ENCODE measurements at regions not wholly inside any gene's neighbourhood (a gene's known extent, or its start where the extent isn't known, plus 50 kb on each side); places are given as distances from the start of the nearest gene placed in this dataset.

- intact Hi-C loops (cut with micrococcal nuclease), result loop anchor here (2.0 kb wide), 2 partner anchors 60 to 182 kb away; no protein-coding TSS in a partner anchor
- Histone ChIP-seq H3K27ac (ENCODE audit: low read length) (peak overlapping the region; percentile 76), H3K4me3 (ENCODE audit: low read length) (no peak overlapping the region), H3K36me3 (ENCODE audit: control insufficient read depth, insufficient read depth, low read length) (no peaks in the 10 kb centered on the region), H3K27me3 (ENCODE audit: control insufficient read depth, insufficient read depth, low read length) (no peaks in the 10 kb centered on the region), H3K4me1 (ENCODE audit: control insufficient read depth, insufficient read depth, low read length) (peaks cover 52% of the 10 kb centered on the region), H3K9me3 (ENCODE audit: control insufficient read depth, insufficient read depth, low read length) (no peaks in the 10 kb centered on the region)
- H3K27ac Mint-ChIP-seq, result no peak overlapping the region
- 66% methylated on average over 10 of the region's 10 CpGs for WGBS (ENCODE audit: insufficient coverage)
- H3K4me1 Mint-ChIP-seq, result peaks cover 13 to 21% of the 10 kb centered on the region in 2 donors
- DNase-seq, result peak in 1 of 2 donors; percentile 51
- no peaks in the 10 kb centered on the region for H3K36me3 Mint-ChIP-seq
- H3K4me3 Mint-ChIP-seq, result no peak overlapping the region
- H3K9me3 Mint-ChIP-seq, result no peaks in the 10 kb centered on the region
- no peak for TF ChIP-seq CTCF (IDR thresholded peaks at IDR 0.05)
- no peak for ATAC-seq
- H3K27me3 Mint-ChIP-seq (ENCODE audit: low read depth in 2 of 2), result peaks cover 8 to 13% of the 10 kb centered on the region in 2 donors
Measured at GRCh38 chr10:110355141-110355831, 50.6 kb upstream of the SMNDC1 start.

GRCh38 chr10:110355922-110356627, 51.4 kb upstream of the SMNDC1 start:
- 54% methylated on average over 9 of the region's 9 CpGs for WGBS (ENCODE audit: insufficient coverage)
- Mint-ChIP-seq H3K4me3 (peak overlapping the region; percentile 21), H3K9me3 (no peaks in the 10 kb centered on the region), H3K36me3 (no peaks in the 10 kb centered on the region), H3K27me3 (ENCODE audit: low read depth in 2 of 2) (peaks cover 8 to 13% of the 10 kb centered on the region in 2 donors), H3K4me1 (peaks cover 13 to 21% of the 10 kb centered on the region in 2 donors), H3K27ac (no peak overlapping the region)
- H3K36me3 ChIP-seq (ENCODE audit: control insufficient read depth, insufficient read depth, low read length), result no peaks in the 10 kb centered on the region
- intact Hi-C loops (cut with micrococcal nuclease), result loop anchor here (2.0 kb wide), 2 partner anchors 59 to 181 kb away; no protein-coding TSS in a partner anchor
- no peaks in the 10 kb centered on the region for H3K9me3 ChIP-seq (ENCODE audit: control insufficient read depth, insufficient read depth, low read length)
- DNase-seq (peak in 1 of 2 donors; percentile 78), ATAC-seq (no peak)
- no peak for TF ChIP-seq CTCF (IDR thresholded peaks at IDR 0.05)
- H3K4me3 ChIP-seq (ENCODE audit: low read length), result no peak overlapping the region
- H3K27ac ChIP-seq (ENCODE audit: low read length), result peak overlapping the region; percentile 76
- no peaks in the 10 kb centered on the region for H3K27me3 ChIP-seq (ENCODE audit: control insufficient read depth, insufficient read depth, low read length)
- H3K4me1 ChIP-seq (ENCODE audit: control insufficient read depth, insufficient read depth, low read length), result peaks cover 52% of the 10 kb centered on the region

GRCh38 chr10:110356628-110357245, 52.0 kb upstream of the SMNDC1 start:
- DNase-seq (peak in 1 of 2 donors; percentile 84), ATAC-seq (peak in 2 of 3 donors; percentile 41 to 67)
- H3K4me3 ChIP-seq (ENCODE audit: low read length), result peak overlapping the region; percentile 9
- no peak for TF ChIP-seq CTCF (IDR thresholded peaks at IDR 0.05)
- peaks cover 13 to 23% of the 10 kb centered on the region in 2 donors for H3K4me1 Mint-ChIP-seq
- peaks cover 52% of the 10 kb centered on the region for H3K4me1 ChIP-seq (ENCODE audit: control insufficient read depth, insufficient read depth, low read length)
- H3K27ac ChIP-seq (ENCODE audit: low read length), result peak overlapping the region; percentile 76
- H3K27me3 Mint-ChIP-seq (ENCODE audit: low read depth in 2 of 2), result peaks cover 7 to 8% of the 10 kb centered on the region in 2 donors
- no peaks in the 10 kb centered on the region for H3K27me3 ChIP-seq (ENCODE audit: control insufficient read depth, insufficient read depth, low read length)
- intact Hi-C loops (cut with micrococcal nuclease), result no loop called here
- H3K27ac Mint-ChIP-seq, result no peak overlapping the region
- 68% methylated on average over 19 of the region's 19 CpGs for WGBS (ENCODE audit: insufficient coverage)
- no peaks in the 10 kb centered on the region for H3K36me3 ChIP-seq (ENCODE audit: control insufficient read depth, insufficient read depth, low read length)
- no peaks in the 10 kb centered on the region for H3K36me3 Mint-ChIP-seq
- H3K4me3 Mint-ChIP-seq, result no peak overlapping the region
- H3K9me3 Mint-ChIP-seq, result no peaks in the 10 kb centered on the region
- H3K9me3 ChIP-seq (ENCODE audit: control insufficient read depth, insufficient read depth, low read length), result no peaks in the 10 kb centered on the region
